ENCODE measurements at regions not wholly inside any gene's neighbourhood (a gene's known extent, or its start where the extent isn't known, plus 50 kb on each side); places are given as distances from the start of the nearest gene placed in this dataset.

- no peaks in the 10 kb centered on the region for H4K20me1 ChIP-seq (ENCODE audit: insufficient read depth)
- no TSS peak for BruUV-seq (replicated peaks)
- intact Hi-C loops (cut with micrococcal nuclease) = loop anchor here (5.0 kb wide), 1 partner anchor 260 kb away; no protein-coding TSS in a partner anchor
- TF ChIP-seq ZNF274 (IDR thresholded peaks at IDR 0.05; ENCODE audit: low read depth, low read length) (no peak), POLR2AphosphoS5 (IDR thresholded peaks at IDR 0.05; ENCODE audit: low read depth, low read length) (no peak), EZH2phosphoT487 (IDR thresholded peaks at IDR 0.05; ENCODE audit: borderline replicate concordance) (no peak), SRF (IDR thresholded peaks at IDR 0.05; ENCODE audit: low read depth) (no peak), EGR1 (IDR thresholded peaks at IDR 0.05; ENCODE audit: low read depth) (no peak), JUND (IDR thresholded peaks at IDR 0.05) (no peak), ZFX (IDR thresholded peaks at IDR 0.05) (no peak), EZH2 (IDR thresholded peaks at IDR 0.05) (no peak), CTCF (IDR thresholded peaks at IDR 0.05 in 2 of 3, conservative IDR thresholded peaks at IDR 0.05 in 1 of 3; ENCODE audit: borderline replicate concordance in 1 of 3, insufficient read depth in 1 of 3, low read depth in 2 of 3, low read length in 2 of 3) (no peak), TCF7L2 (IDR thresholded peaks at IDR 0.05; ENCODE audit: borderline replicate concordance, extremely low read depth, insufficient read depth, insufficient read length) (no peak), REST (IDR thresholded peaks at IDR 0.05; ENCODE audit: low read depth) (no peak)
- ChIA-PET RAD21 (ENCODE audit: low non-redundant PET in 1 of 2, low total read pairs in 2 of 2, uncharacterized antibody in 2 of 2, unreplicated experiment in 2 of 2) (no interaction called here), CTCF (no interaction called here), POLR2A (interaction anchor here (1.0 kb wide), 1 partner anchor 38 kb away, joined by 4 read pairs; no protein-coding TSS in a partner anchor)
- DNase-seq (ENCODE audit: low read depth, low spot score) = no peak
- H3K9me3 ChIP-seq (ENCODE audit: control insufficient read depth in 1 of 2, insufficient read depth in 1 of 2, low read depth in 1 of 2, low read length in 2 of 2) = no peaks in the 10 kb centered on the region
- no peak overlapping the region for H3K27ac ChIP-seq (ENCODE audit: low read depth, low read length)
- H3K36me3 ChIP-seq (ENCODE audit: control insufficient read depth in 1 of 2, insufficient read depth in 2 of 2, low read length in 2 of 2) = no peaks in the 10 kb centered on the region
- no peak for ATAC-seq
- H3K79me2 ChIP-seq (ENCODE audit: insufficient read depth, low read length) = no peaks in the 10 kb centered on the region
- no peaks in the 10 kb centered on the region for H3K9me2 ChIP-seq (ENCODE audit: insufficient read depth)
- H3K4me1 ChIP-seq (ENCODE audit: control insufficient read depth in 1 of 2, insufficient read depth in 2 of 2, low read length in 2 of 2) = peaks cover 0 to 29% of the 10 kb centered on the region in 2 experiments; a peak in 2 of 4 replicates
- H3K27me3 ChIP-seq (ENCODE audit: insufficient read depth, low read length) = no peaks in the 10 kb centered on the region
- H3K9ac ChIP-seq (ENCODE audit: low read length) = no peak overlapping the region
- H3K4me2 ChIP-seq (ENCODE audit: low read length) = peak overlapping the region; percentile 20
- no peak overlapping the region for H2AFZ ChIP-seq (ENCODE audit: low read depth, low read length, poor library complexity, severe bottlenecking)
- H3K4me3 ChIP-seq (replicated peaks in 1 of 2; ENCODE audit: low read depth in 1 of 2, low read length in 2 of 2) = no peak overlapping the region
Observed at GRCh38 chr10:78937393-78937792, 131.4 kb upstream of the ZMIZ1 start.

All from HCT116 (cell line).